MM.1S (cell line): ENCODE measurements at regions not wholly inside any gene's neighbourhood (a gene's known extent, or its start where the extent isn't known, plus 50 kb on each side); places are given as distances from the start of the nearest gene placed in this dataset.

Experiments used
- CTCF ChIP-seq: fragments of 300-600 bp; sonication (generic); IDR thresholded peaks from 2 replicates; pipeline ENCODE4 v1.5.1; 2016; ENCODE audit warnings: antibody characterized with exemption, low read length, mixed read lengths
- EZH2phosphoT487 ChIP-seq: fragments of 300-600 bp; sonication (generic); IDR thresholded peaks from 2 replicates; pipeline ENCODE4 v1.6.1; 2018; ENCODE audit warnings: antibody characterized with exemption, low read length

GRCh38 chr13:107817647-107818287 lies 397.6 kb downstream of the LIG4 start:
- TF ChIP-seq CTCF: no peak
- TF ChIP-seq EZH2phosphoT487: no peak
